BE2C (cell line): ENCODE measurements at regions not wholly inside any gene's neighbourhood (a gene's known extent, or its start where the extent isn't known, plus 50 kb on each side); places are given as distances from the start of the nearest gene placed in this dataset.

Experiments used
- DNase-seq: peaks from one replicate; pipeline ENCODE4 v3.0.0-alpha.2; 2020
- H3K27me3 ChIP-seq: fragments of 250-450 bp; sonication (Bioruptor Pico); 2 replicates; pipeline ENCODE4 v1.5.1; 2020; ENCODE audit warnings: mild to moderate bottlenecking
- H3K36me3 ChIP-seq: fragments of 250-450 bp; sonication (Bioruptor Pico); 2 replicates; pipeline ENCODE4 v1.5.1; 2020; ENCODE audit warnings: mild to moderate bottlenecking
- H3K4me1 ChIP-seq: fragments of 250-450 bp; sonication (Bioruptor Pico); 2 replicates; pipeline ENCODE4 v1.5.1; 2020
- H3K4me3 ChIP-seq: 2 replicates; pipeline ENCODE4 v1.5.1; 2011; ENCODE audit warnings: low read depth, low read length
- H3K9me3 ChIP-seq: fragments of 250-450 bp; sonication (Bioruptor Pico); 2 replicates; pipeline ENCODE4 v1.5.1; 2020
- CTCF ChIP-seq: IDR thresholded peaks from 2 replicates; pipeline ENCODE4 v1.5.1; 2012; ENCODE audit warnings: mild to moderate bottlenecking, low read depth, low read length

GRCh38 chr4:25538430-25538829 is 117.2 kb upstream of the SLC34A2 start:
- no peak for TF ChIP-seq CTCF
- Histone ChIP-seq H3K9me3 (no peaks in the 10 kb centered on the region), H3K27me3 (no peaks in the 10 kb centered on the region), H3K4me1 (no peaks in the 10 kb centered on the region), H3K36me3 (no peaks in the 10 kb centered on the region), H3K4me3 (no peak overlapping the region)
- no peak for DNase-seq

- Histone ChIP-seq H3K9me3 (no peaks in the 10 kb centered on the region), H3K36me3 (no peaks in the 10 kb centered on the region), H3K27me3 (no peaks in the 10 kb centered on the region), H3K4me3 (no peak overlapping the region), H3K4me1 (no peaks in the 10 kb centered on the region)
- TF ChIP-seq CTCF: no peak
- DNase-seq: no peak
Observed at GRCh38 chr4:25539241-25539640, 116.4 kb upstream of the SLC34A2 start.

GRCh38 chr4:25540734-25541133 is 114.9 kb upstream of the SLC34A2 start:
- TF ChIP-seq CTCF: no peak
- Histone ChIP-seq H3K4me1 (no peaks in the 10 kb centered on the region), H3K9me3 (no peaks in the 10 kb centered on the region)

GRCh38 chr4:25547343-25547742 is 108.3 kb upstream of the SLC34A2 start:
- TF ChIP-seq CTCF: no peak
- H3K9me3 ChIP-seq: no peaks in the 10 kb centered on the region
- H3K36me3 ChIP-seq: no peaks in the 10 kb centered on the region
- no peak overlapping the region for H3K4me3 ChIP-seq
- DNase-seq: no peak
- H3K4me1 ChIP-seq: no peaks in the 10 kb centered on the region
- H3K27me3 ChIP-seq: no peaks in the 10 kb centered on the region

More at GRCh38 chr4:25540734-25541133, 114.9 kb upstream of the SLC34A2 start:
- no peaks in the 10 kb centered on the region for H3K36me3 ChIP-seq
- no peak for DNase-seq
- H3K4me3 ChIP-seq: no peak overlapping the region
- no peaks in the 10 kb centered on the region for H3K27me3 ChIP-seq

- no peaks in the 10 kb centered on the region for H3K27me3 ChIP-seq
- no peaks in the 10 kb centered on the region for H3K9me3 ChIP-seq
- no peaks in the 10 kb centered on the region for H3K36me3 ChIP-seq
- H3K4me1 ChIP-seq: no peaks in the 10 kb centered on the region
- DNase-seq: no peak
- no peak for TF ChIP-seq CTCF
- no peak overlapping the region for H3K4me3 ChIP-seq
Observed at GRCh38 chr4:25549413-25549812, 106.2 kb upstream of the SLC34A2 start.

GRCh38 chr4:25550376-25551030 is 105.1 kb upstream of the SLC34A2 start:
- no peak for TF ChIP-seq CTCF
- H3K27me3 ChIP-seq: no peaks in the 10 kb centered on the region
- no peak overlapping the region for H3K4me3 ChIP-seq
- H3K36me3 ChIP-seq: no peaks in the 10 kb centered on the region
- H3K9me3 ChIP-seq: no peaks in the 10 kb centered on the region
- DNase-seq: no peak
- H3K4me1 ChIP-seq: no peaks in the 10 kb centered on the region
